ENCODE measurements at regions not wholly inside any gene's neighbourhood (a gene's known extent, or its start where the extent isn't known, plus 50 kb on each side); places are given as distances from the start of the nearest gene placed in this dataset.
"Not testable (repeated sequence)": the region's sequence is repeated elsewhere in the genome, so short reads cannot be mapped to it uniquely, and the experiment has no call there.

GRCh38 chr16:9331503-9331902 is 240.1 kb downstream of the HAPSTR1 start:
- DNase-seq (ENCODE audit: low spot score): no peak
- intact Hi-C loops (cut with DNase I): no loop called here

DNA sequence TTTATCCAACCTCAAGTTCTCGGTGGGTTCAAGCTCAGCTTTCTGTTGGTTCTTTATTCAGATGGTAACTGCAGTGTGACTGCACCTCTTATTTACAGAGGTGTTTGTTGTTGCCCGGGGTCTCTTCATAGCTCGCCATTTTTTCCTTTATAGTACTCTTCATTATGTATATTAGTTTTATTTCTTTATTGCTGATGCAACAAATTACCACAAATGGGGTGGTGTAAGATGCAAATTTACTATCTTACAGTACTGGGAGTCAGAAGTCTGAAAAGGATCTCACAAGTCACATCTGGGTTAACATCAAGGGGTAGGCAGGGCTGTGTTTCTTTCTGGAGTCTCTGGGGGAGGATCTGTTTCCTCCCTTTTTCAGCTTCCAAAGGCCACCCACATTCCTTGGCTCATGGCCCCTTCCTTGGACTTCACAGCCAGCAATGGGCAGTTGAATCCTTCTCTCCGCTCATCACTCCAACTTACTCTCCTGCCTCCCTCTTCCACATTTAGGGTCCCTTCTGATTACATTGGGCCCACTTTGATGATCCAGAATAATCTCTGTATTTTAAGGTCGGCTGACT is 241.2 kb downstream of the HAPSTR1 start:
- no peak for DNase-seq (ENCODE audit: low spot score)
- intact Hi-C loops (cut with DNase I): no loop called here

DNA sequence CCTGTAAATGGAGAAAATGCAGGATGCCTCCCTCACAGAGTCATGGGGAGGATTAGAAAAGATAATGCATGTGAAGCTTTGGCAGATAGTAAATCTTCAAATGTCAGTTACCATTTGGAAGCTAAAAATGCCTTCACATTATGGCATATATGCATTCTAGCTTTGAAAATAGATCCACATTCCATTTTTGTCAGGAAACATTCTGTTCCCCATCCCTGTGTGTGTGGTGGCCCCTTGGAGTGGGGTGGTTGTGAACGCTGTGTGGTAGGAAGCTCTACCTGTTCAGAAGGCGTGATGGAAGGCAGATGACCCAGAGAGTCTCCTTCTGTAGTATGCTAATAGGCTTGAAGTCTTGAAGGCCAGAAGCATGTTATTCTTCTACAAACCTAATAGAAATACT is 242.0 kb downstream of the HAPSTR1 start:
- DNase-seq (ENCODE audit: low spot score): no peak
- intact Hi-C loops (cut with DNase I): no loop called here

DNA sequence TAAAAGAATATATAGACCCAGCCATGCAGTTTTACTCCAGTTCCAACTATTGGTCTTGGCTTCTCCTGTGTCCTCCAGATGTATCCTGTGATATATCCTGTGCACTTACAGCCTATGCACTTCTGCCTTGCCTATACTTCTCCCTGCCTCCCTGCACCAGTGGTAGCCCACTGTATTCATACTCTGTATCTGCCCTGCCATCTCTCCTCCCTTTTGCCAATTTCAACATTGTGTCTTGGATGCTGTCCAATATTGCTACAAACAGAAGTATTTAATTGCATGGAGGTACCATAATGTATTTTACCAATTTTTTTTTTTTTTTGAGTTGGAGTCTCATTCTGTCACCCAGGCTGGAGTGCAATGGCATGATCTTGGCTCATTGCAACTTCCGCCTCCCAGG is 242.7 kb downstream of the HAPSTR1 start:
- intact Hi-C loops (cut with DNase I): no loop called here
- DNase-seq (ENCODE audit: low spot score): no peak

- intact Hi-C loops (cut with DNase I): no loop called here
- DNase-seq (ENCODE audit: low spot score): no peak
These were observed 246.0 kb downstream of the HAPSTR1 start for GRCh38 chr16:9337308-9338032.

DNA sequence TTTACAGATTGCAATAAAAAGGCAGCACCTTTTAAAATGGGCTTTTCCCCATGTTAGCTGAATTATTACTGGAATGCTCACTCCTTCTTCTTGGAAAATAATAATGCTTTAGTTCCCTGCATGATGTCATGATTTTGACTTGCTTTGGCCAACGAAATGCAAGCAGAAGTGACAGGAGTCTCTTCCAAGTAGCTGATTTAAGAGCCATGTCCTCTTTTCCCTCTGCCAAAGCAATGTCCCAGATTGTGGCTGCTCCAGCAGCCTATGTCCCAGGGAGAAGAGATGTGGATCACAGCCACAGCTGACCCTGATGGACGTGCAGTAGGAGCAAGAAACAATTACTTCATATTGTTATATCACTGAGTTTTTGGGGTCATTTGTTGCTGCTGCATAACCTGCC is 246.6 kb downstream of the HAPSTR1 start:
- intact Hi-C loops (cut with DNase I): no loop called here
- DNase-seq (ENCODE audit: low spot score): no peak

DNA sequence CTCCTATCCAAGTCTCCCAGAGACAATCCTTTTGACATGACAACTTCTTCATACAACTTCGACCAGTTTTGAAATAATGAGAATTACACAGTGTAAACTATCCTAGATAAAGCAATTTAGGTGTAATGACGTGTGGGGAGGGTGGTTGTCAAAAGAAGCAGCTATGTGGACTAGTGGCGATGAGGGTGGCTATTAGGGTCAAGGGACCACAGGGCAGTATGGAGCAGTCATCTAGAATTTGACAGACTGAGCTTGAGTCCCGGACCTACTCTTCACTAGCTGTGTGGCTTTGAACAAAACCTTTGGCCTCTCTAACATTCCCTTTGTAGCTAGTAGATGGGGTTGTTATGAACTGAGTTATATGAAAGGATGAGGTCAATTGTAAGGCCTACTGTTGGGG is 247.1 kb downstream of the HAPSTR1 start:
- intact Hi-C loops (cut with DNase I): no loop called here
- no peak for DNase-seq (ENCODE audit: low spot score)

DNA sequence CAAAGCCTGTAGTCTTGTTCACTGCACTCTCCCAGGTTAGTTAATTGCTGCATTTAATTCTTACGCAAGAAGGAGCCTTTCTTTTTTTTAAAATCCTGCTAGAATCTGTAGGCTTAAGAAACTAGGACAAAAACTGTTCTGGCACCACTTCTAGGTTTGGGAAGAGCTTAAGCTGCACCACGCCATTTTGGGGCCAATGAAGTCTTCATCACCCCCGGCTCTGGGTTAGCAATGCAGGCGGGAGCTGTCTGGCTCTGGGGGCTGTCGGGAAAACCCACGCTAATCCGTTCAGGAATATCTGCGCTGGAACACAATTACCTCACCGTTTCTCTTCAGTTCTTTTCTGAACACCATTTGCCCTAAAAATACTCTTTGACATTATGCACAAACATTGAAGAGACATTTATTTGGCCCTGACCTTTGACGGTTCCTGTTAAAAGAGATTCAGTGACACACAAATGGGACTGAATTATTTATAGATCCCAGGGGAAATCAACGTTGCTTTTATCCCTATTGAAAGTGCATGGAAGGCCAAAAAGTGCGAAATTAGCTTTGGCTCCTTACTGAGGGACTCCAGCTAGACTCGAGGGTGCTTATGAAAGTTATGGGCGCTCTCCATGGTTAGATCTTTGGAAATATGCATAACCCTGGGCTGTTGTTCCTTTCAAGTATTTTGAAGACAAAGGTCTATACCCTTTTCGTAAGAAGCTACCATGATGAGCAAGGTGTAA is 249.2 kb downstream of the HAPSTR1 start:
- intact Hi-C loops (cut with DNase I): no loop called here
- DNase-seq (ENCODE audit: low spot score): no peak

- intact Hi-C loops (cut with DNase I): no loop called here
- no peak for DNase-seq (ENCODE audit: low spot score)
These were observed 251.8 kb downstream of the HAPSTR1 start for GRCh38 chr16:9343276-9343675.

DNA sequence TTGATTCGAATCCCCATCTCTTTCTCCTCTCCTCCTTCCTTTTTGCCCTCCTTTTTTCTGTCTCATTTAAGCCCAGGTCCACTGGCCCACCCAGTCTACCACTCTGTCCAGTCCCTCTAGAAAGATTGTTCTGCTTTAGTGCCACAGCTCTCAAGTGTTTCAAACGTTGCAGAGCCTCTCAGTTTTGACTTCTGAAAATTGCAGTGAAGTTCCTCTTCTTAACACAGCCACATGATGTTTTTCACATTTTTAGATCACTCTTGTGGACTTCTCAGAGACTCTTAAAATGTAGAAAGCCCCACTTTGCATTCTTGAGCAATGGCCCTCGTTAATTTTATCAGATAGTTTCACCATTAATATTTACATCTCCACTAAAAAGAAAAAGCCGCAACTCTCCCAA is 253.1 kb downstream of the HAPSTR1 start:
- no peak for DNase-seq (ENCODE audit: low spot score)
- intact Hi-C loops (cut with DNase I): no loop called here

GRCh38 chr16:9345046-9345445 is 253.6 kb downstream of the HAPSTR1 start:
- DNase-seq (ENCODE audit: low spot score): no peak
- intact Hi-C loops (cut with DNase I): no loop called here

DNA sequence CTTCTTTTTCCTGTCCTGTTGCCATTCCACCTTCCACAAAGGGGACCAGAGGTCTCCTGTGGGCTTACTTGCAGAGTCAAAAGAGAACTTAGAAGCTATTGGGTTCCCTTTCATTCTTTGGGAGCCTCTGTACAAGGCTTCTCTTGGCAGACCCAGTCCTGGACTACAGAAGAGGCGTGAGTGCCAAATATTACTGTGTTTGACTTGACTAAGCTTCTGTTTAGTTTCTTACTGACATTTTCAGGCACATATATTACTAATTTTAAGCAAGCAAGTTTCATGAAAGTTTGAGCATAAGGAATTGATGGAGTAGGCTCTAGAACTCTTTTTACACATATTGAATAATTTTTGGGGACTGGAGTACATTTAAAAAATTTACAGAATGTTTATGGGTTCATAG is 254.4 kb downstream of the HAPSTR1 start:
- no peak for DNase-seq (ENCODE audit: low spot score)
- intact Hi-C loops (cut with DNase I): no loop called here

GRCh38 chr16:9348912-9349311 is 257.5 kb downstream of the HAPSTR1 start:
- intact Hi-C loops (cut with DNase I): no loop called here
- DNase-seq (ENCODE audit: low spot score): no peak

- DNase-seq (ENCODE audit: low spot score); intact Hi-C loops (cut with DNase I): not testable (repeated sequence)
These were observed 258.0 kb downstream of the HAPSTR1 start for GRCh38 chr16:9349373-9349960.

- DNase-seq (ENCODE audit: low spot score); intact Hi-C loops (cut with DNase I): not testable (repeated sequence)
These were observed 258.8 kb downstream of the HAPSTR1 start for GRCh38 chr16:9350119-9350799.

GRCh38 chr16:9351440-9351839 is 260.0 kb downstream of the HAPSTR1 start:
- intact Hi-C loops (cut with DNase I): no loop called here
- no peak for DNase-seq (ENCODE audit: low spot score)

- intact Hi-C loops (cut with DNase I): no loop called here
- no peak for DNase-seq (ENCODE audit: low spot score)
These were observed 260.5 kb downstream of the HAPSTR1 start for GRCh38 chr16:9351841-9352434.

GRCh38 chr16:9357829-9358228 is 266.4 kb downstream of the HAPSTR1 start:
- intact Hi-C loops (cut with DNase I): no loop called here
- no peak for DNase-seq (ENCODE audit: low spot score)

DNA sequence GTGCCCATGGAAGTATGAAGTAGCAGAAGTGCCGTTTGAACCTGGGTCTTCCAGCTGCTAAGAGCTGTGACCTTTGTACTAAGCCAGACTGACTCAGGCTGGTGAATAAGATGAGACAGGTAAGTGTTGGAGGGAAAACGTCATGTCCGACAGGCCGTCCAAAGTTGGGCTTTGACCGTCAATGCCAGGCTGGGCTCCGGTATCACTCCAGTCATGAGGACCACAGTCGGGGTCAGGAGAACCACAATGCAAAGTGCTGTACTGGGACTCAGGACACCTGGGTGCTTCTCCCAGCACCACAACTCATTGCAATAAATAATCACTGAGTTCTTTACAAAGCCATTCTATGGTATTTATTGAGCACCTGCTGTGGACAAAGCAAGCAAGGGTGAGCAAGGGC is 268.6 kb downstream of the HAPSTR1 start:
- no peak for DNase-seq (ENCODE audit: low spot score)
- intact Hi-C loops (cut with DNase I): loop anchor here (10.0 kb wide), 1 partner anchor 725 kb away; no protein-coding TSS in a partner anchor

DNA sequence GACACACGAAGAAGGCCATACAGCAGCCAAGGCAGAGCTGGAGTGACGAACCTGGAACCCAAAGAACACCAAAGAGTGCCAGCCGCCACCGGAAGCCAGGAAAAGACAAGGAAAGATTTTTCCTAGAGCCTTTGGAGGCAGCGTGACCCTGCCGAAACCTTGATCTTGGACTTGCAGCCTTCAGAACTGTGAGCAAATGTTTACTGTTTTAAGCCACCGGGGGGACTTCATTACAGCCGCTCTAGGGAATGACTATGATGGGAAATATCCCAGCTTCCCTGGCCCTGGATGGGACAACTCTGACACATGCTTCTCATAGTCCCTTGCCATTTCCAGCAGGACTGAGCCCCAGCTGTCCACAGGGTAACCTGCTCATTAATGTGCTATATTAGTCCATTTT is 270.6 kb downstream of the HAPSTR1 start:
- DNase-seq (ENCODE audit: low spot score): no peak
- intact Hi-C loops (cut with DNase I): loop anchor here (10.0 kb wide), 1 partner anchor 723 kb away; no protein-coding TSS in a partner anchor
